Mesothelial cell of epicardium (in vitro differentiated cells): ENCODE measurements at regions not wholly inside any gene's neighbourhood (a gene's known extent, or its start where the extent isn't known, plus 50 kb on each side); places are given as distances from the start of the nearest gene placed in this dataset.

Source experiments
- DNase-seq, 2 experiments: peaks; one replicate each; pipeline ENCODE4 v3.0.0; 2021; ENCODE audit warnings: low spot score in 2 of 2; ENCODE audit not compliant: unreplicated experiment in 2 of 2
- H3K27ac Mint-ChIP-seq: 2 replicates; pipeline ENCODE4 v1.8.0; 2021; ENCODE audit warnings: mixed read lengths
- H3K27me3 Mint-ChIP-seq: 2 replicates; pipeline ENCODE4 v1.8.0; 2021; ENCODE audit warnings: low read depth, mixed read lengths
- H3K36me3 Mint-ChIP-seq: 2 replicates; pipeline ENCODE4 v1.8.0; 2021; ENCODE audit warnings: mixed read lengths
- H3K4me1 Mint-ChIP-seq: 2 replicates; pipeline ENCODE4 v1.8.0; 2021; ENCODE audit warnings: mixed read lengths
- H3K4me3 Mint-ChIP-seq: 2 replicates; pipeline ENCODE4 v1.8.0; 2021; ENCODE audit warnings: mild to moderate bottlenecking, moderate library complexity, mixed read lengths
- H3K9me3 Mint-ChIP-seq: 2 replicates; pipeline ENCODE4 v1.8.0; 2021; ENCODE audit warnings: mixed read lengths
- CTCF ChIP-seq: fragments of 200-600 bp; sonication (generic); IDR thresholded peaks from one replicate; pipeline ENCODE4 v1.5.0; 2021; ENCODE audit warnings: antibody characterized with exemption; ENCODE audit not compliant: unreplicated experiment

- H3K27ac Mint-ChIP-seq = no peak overlapping the region
- H3K36me3 Mint-ChIP-seq = peaks cover 6% of the 10 kb centered on the region
- DNase-seq = no peak
- H3K4me3 Mint-ChIP-seq = no peak overlapping the region
- H3K27me3 Mint-ChIP-seq = no peaks in the 10 kb centered on the region
- H3K4me1 Mint-ChIP-seq = no peaks in the 10 kb centered on the region
- peaks cover 38% of the 10 kb centered on the region for H3K9me3 Mint-ChIP-seq
- no peak for TF ChIP-seq CTCF
Observed at GRCh38 chr11:38163526-38163925, 1565.5 kb upstream of the RAG2 start.

- no peak overlapping the region for H3K27ac Mint-ChIP-seq
- no peak for TF ChIP-seq CTCF
- peaks cover under 1% of the 10 kb centered on the region for H3K36me3 Mint-ChIP-seq
- H3K4me3 Mint-ChIP-seq = no peak overlapping the region
- H3K9me3 Mint-ChIP-seq = peaks cover 25% of the 10 kb centered on the region
- H3K27me3 Mint-ChIP-seq = no peaks in the 10 kb centered on the region
- DNase-seq = no peak
- H3K4me1 Mint-ChIP-seq = no peaks in the 10 kb centered on the region
Observed at GRCh38 chr11:38160433-38160832, 1562.4 kb upstream of the RAG2 start.

GRCh38 chr11:38159038-38159437, 1561.0 kb upstream of the RAG2 start:
- no peak for DNase-seq
- Mint-ChIP-seq H3K27ac (no peak overlapping the region), H3K9me3 (peaks cover 17% of the 10 kb centered on the region), H3K4me1 (peaks cover 1% of the 10 kb centered on the region), H3K4me3 (no peak overlapping the region), H3K27me3 (no peaks in the 10 kb centered on the region), H3K36me3 (no peaks in the 10 kb centered on the region)
- no peak for TF ChIP-seq CTCF

GRCh38 chr11:38156495-38157146, 1558.6 kb upstream of the RAG2 start:
- no peaks in the 10 kb centered on the region for H3K36me3 Mint-ChIP-seq
- no peaks in the 10 kb centered on the region for H3K27me3 Mint-ChIP-seq
- H3K4me1 Mint-ChIP-seq = peaks cover 6% of the 10 kb centered on the region
- no peak for TF ChIP-seq CTCF
- no peak overlapping the region for H3K4me3 Mint-ChIP-seq
- H3K27ac Mint-ChIP-seq = no peak overlapping the region
- no peaks in the 10 kb centered on the region for H3K9me3 Mint-ChIP-seq
- no peak for DNase-seq

- no peak for TF ChIP-seq CTCF
Observed at GRCh38 chr11:38155856-38156255, 1557.8 kb upstream of the RAG2 start.

GRCh38 chr11:38153985-38154384, 1555.9 kb upstream of the RAG2 start:
- peaks cover 6% of the 10 kb centered on the region for H3K4me1 Mint-ChIP-seq
- no peak for TF ChIP-seq CTCF
- H3K27me3 Mint-ChIP-seq = no peaks in the 10 kb centered on the region
- no peaks in the 10 kb centered on the region for H3K36me3 Mint-ChIP-seq
- peak overlapping the region; percentile 0 for H3K27ac Mint-ChIP-seq
- H3K9me3 Mint-ChIP-seq = no peaks in the 10 kb centered on the region
- no peak overlapping the region for H3K4me3 Mint-ChIP-seq
- no peak for DNase-seq

More at GRCh38 chr11:38155856-38156255, 1557.8 kb upstream of the RAG2 start:
- H3K4me1 Mint-ChIP-seq = peaks cover 6% of the 10 kb centered on the region
- no peak overlapping the region for H3K27ac Mint-ChIP-seq
- no peaks in the 10 kb centered on the region for H3K36me3 Mint-ChIP-seq
- no peak overlapping the region for H3K4me3 Mint-ChIP-seq
- no peaks in the 10 kb centered on the region for H3K27me3 Mint-ChIP-seq
- H3K9me3 Mint-ChIP-seq = no peaks in the 10 kb centered on the region
- DNase-seq = no peak
